Heart left ventricle (tissue), 16 donors: ENCODE measurements at regions not wholly inside any gene's neighbourhood (a gene's known extent, or its start where the extent isn't known, plus 50 kb on each side); places are given as distances from the start of the nearest gene placed in this dataset.

Experiments
- ATAC-seq, 4 donors: fragments of 200-7000 bp; cut with Tn5 transposase; one replicate each; pipeline ENCODE4 v1.9.1; 2020 to 2022; ENCODE audit warnings: moderate library complexity in 4 of 4, mild to moderate bottlenecking in 3 of 4, moderate number of reproducible peaks in 1 of 4
- DNase-seq, 5 donors: peaks; one replicate each; pipeline ENCODE4 v3.0.0-alpha.2; 2020
- H3K27ac ChIP-seq, 12 donors: fragments of 200-600 bp; sonication (generic) in 4 of 12; one replicate each; pipeline versions ENCODE4 v1.5.0 to v1.8.0; 2016 to 2022; ENCODE audit warnings: mild to moderate bottlenecking in 2 of 12
- H3K27me3 ChIP-seq, 9 donors: fragments of 200-600 bp; sonication (generic) in 2 of 9; one replicate each; pipeline versions ENCODE4 v1.5.1 to v1.8.0; 2016 to 2022; ENCODE audit warnings: mild to moderate bottlenecking in 3 of 9
- H3K36me3 ChIP-seq, 9 donors: fragments of 200-600 bp; sonication (generic) in 2 of 9; one replicate each; pipeline versions ENCODE4 v1.5.0 to v1.8.0; 2018 to 2022; ENCODE audit warnings: mild to moderate bottlenecking in 2 of 9
- H3K4me1 ChIP-seq, 12 donors: fragments of 200-600 bp; sonication (generic) in 4 of 12; one replicate each; pipeline versions ENCODE4 v1.5.0 to v1.8.0; 2016 to 2022; ENCODE audit warnings: mild to moderate bottlenecking in 3 of 12
- H3K4me3 ChIP-seq, 12 donors: fragments of 200-600 bp; sonication (generic) in 4 of 12; one replicate each; pipeline versions ENCODE4 v1.5.0 to v1.8.0; 2017 to 2022; ENCODE audit warnings: mild to moderate bottlenecking in 9 of 12, moderate library complexity in 4 of 12
- H3K9me3 ChIP-seq, 12 donors: fragments of 200-600 bp; sonication (generic) in 4 of 12; one replicate each; pipeline versions ENCODE4 v1.5.0 to v1.8.0; 2016 to 2022; ENCODE audit warnings: mild to moderate bottlenecking in 1 of 12
- CTCF ChIP-seq, 12 donors: fragments of 200-600 bp; sonication (generic) in 4 of 12; IDR thresholded peaks; one replicate each; pipeline versions ENCODE4 v1.5.0 to v1.8.0; 2018 to 2022; ENCODE audit warnings: antibody characterized with exemption in 12 of 12, mild to moderate bottlenecking in 5 of 12
- POLR2A ChIP-seq, 2 donors: fragments of 450-650 bp; IDR thresholded peaks; one replicate each; pipeline ENCODE4 v1.6.1; 2017; ENCODE audit warnings: antibody characterized with exemption in 2 of 2, mild to moderate bottlenecking in 2 of 2, moderate library complexity in 2 of 2
- WGBS, 4 donors: extraction: QIAGEN DNeasy Blood & Tissue Kit in 2 of 4; methylation state at CpG; one replicate each; pipeline versions ENCODE4 v1.1.5 to v1.1.7; 2013 to 2018; 5-methylcytosine and 5-hydroxymethylcytosine counted together
- intact Hi-C, 10 donors: fragments of 100-400 bp; cut with DNase I; formaldehyde crosslinking; loops; one replicate each; pipeline versions ENCODE4 v1.11.1 to v1.14.2; 2022
- donor health status: ischemic (EF 13 %, LVEDD 7.1; RV severe dilation, severe dysfunction).
- donor health status: healthy with polysubstance abuse.
- donor health status: DM: no; HTN: yes; CAD: no.
- donor health status: DM: no; HTN: no; CAD: no.
- donor health status: ischemic (EF 25% LVEDD 6.9; RV normal size, moderate dysfunction).
- donor health status: ischemic (EF 25% LVEDD 5.7; RV mildly dilated, moderate dysfunction).
- donor health status: healthy.
- donor health status: DM: yes; HTN: yes; CAD: no.
- donor health status: ischemic (EF 35%, LVEDD 5.7; RV mildly dilated, moderate dysfunction).
- donor health status: nonischemic (EF 11% LVEDD 7.7; RV severe dilation, severe dysfunction).
- donor health status: DM: yes; HTN: yes; CAD: no.
- donor health status: PGD.
- donor health status: ischemic (EF 29% LVEDD 5.4; RV normal size, mild dysfunction).
- donor health status: nonischemic (EF 23%, LVEDD 6.1; RV moderate dilation, normal function).

GRCh38 chr2:128996078-128996477, 677.4 kb upstream of the HS6ST1 start:
- no peaks in the 10 kb centered on the region for H3K4me1 ChIP-seq
- no peaks in the 10 kb centered on the region for H3K9me3 ChIP-seq
- intact Hi-C loops = no loop called here
- 87 to 92% (median 89%) methylated on average over 4 of the region's 4 CpGs for WGBS, 4 donors
- peaks cover 0 to 3% (median 0%) of the 10 kb centered on the region in 9 donors for H3K27me3 ChIP-seq
- ATAC-seq (no peak), DNase-seq (no peak)
- no peak overlapping the region for H3K4me3 ChIP-seq
- H3K27ac ChIP-seq = no peak overlapping the region
- H3K36me3 ChIP-seq = no peaks in the 10 kb centered on the region
- no peak for TF ChIP-seq POLR2A (IDR thresholded peaks at IDR 0.05)
- TF ChIP-seq CTCF (IDR thresholded peaks at IDR 0.05) = no peak

- no peak overlapping the region for H3K4me3 ChIP-seq
- no peak for DNase-seq
- no peak for TF ChIP-seq POLR2A (IDR thresholded peaks at IDR 0.05)
- no peak for TF ChIP-seq CTCF (IDR thresholded peaks at IDR 0.05)
- H3K27ac ChIP-seq = no peak overlapping the region
- H3K36me3 ChIP-seq = no peaks in the 10 kb centered on the region
- ATAC-seq = no peak
- intact Hi-C loops = no loop called here
- no peaks in the 10 kb centered on the region for H3K27me3 ChIP-seq
- H3K9me3 ChIP-seq = no peaks in the 10 kb centered on the region
- WGBS, 4 donors = 82 to 85% (median 83%) methylated on average over 5 of the region's 5 CpGs
- no peaks in the 10 kb centered on the region for H3K4me1 ChIP-seq
These were observed 678.6 kb upstream of the HS6ST1 start for GRCh38 chr2:128997166-128997866.

GRCh38 chr2:129001926-129002325, 683.3 kb upstream of the HS6ST1 start:
- Histone ChIP-seq H3K4me3 (no peak overlapping the region), H3K36me3 (no peaks in the 10 kb centered on the region), H3K4me1 (no peaks in the 10 kb centered on the region), H3K27ac (no peak overlapping the region), H3K27me3 (no peaks in the 10 kb centered on the region), H3K9me3 (no peaks in the 10 kb centered on the region)
- 84 to 91% (median 87%) methylated on average over 4 to 5 of the region's 5 CpGs for WGBS, 4 donors
- no peak for DNase-seq
- TF ChIP-seq POLR2A (IDR thresholded peaks at IDR 0.05) (no peak), CTCF (IDR thresholded peaks at IDR 0.05) (no peak)
- ATAC-seq = no peak
- intact Hi-C loops = no loop called here

GRCh38 chr2:129002751-129003150, 684.1 kb upstream of the HS6ST1 start:
- intact Hi-C loops = no loop called here

More at GRCh38 chr2:129002751-129003150, 684.1 kb upstream of the HS6ST1 start:
- TF ChIP-seq CTCF (IDR thresholded peaks at IDR 0.05) (no peak), POLR2A (IDR thresholded peaks at IDR 0.05) (no peak)
- Histone ChIP-seq H3K4me1 (no peaks in the 10 kb centered on the region), H3K9me3 (no peaks in the 10 kb centered on the region), H3K36me3 (no peaks in the 10 kb centered on the region), H3K27me3 (no peaks in the 10 kb centered on the region), H3K4me3 (no peak overlapping the region), H3K27ac (no peak overlapping the region)
- DNase-seq (no peak), ATAC-seq (no peak)
- WGBS, 4 donors = 85 to 91% (median 90%) methylated on average over 3 of the region's 3 CpGs
